WTC11 (cell line): ENCODE measurements at regions not wholly inside any gene's neighbourhood (a gene's known extent, or its start where the extent isn't known, plus 50 kb on each side); places are given as distances from the start of the nearest gene placed in this dataset.
"Not testable (repeated sequence)": the region's sequence is repeated elsewhere in the genome, so short reads cannot be mapped to it uniquely, and the experiment has no call there.

Experiments
- ATAC-seq: fragments of 200-7000 bp; cut with Tn5 transposase; 2 replicates; pipeline ENCODE4 v1.10.0; 2021; ENCODE audit warnings: mild to moderate bottlenecking, moderate library complexity
- CTCF ChIA-PET: fragments of 300-600 bp; sonication (Branson Sonifier 250); formaldehyde crosslinking; loops from one replicate; lab custom pipeline; 2021; ENCODE audit warnings: antibody characterized with exemption; lab: Charles Lee
- POLR2A ChIA-PET: fragments of 350-600 bp; sonication (Branson Sonifier 250); formaldehyde crosslinking; loops from one replicate; lab custom pipeline; 2021; ENCODE audit warnings: antibody characterized with exemption; lab: Charles Lee
- DNase-seq: peaks from one replicate; pipeline ENCODE4 v3.0.0; 2021; ENCODE audit warnings: low spot score
- H3K27ac Mint-ChIP-seq: 2 replicates; pipeline ENCODE4 v1.8.0; 2021; ENCODE audit warnings: mixed read lengths
- H3K27me3 Mint-ChIP-seq: 2 replicates; pipeline ENCODE4 v1.8.0; 2021; ENCODE audit warnings: low read depth, mild to moderate bottlenecking, moderate library complexity, mixed read lengths
- H3K36me3 Mint-ChIP-seq: 2 replicates; pipeline ENCODE4 v1.8.0; 2021; ENCODE audit warnings: mixed read lengths
- H3K4me1 Mint-ChIP-seq: 2 replicates; pipeline ENCODE4 v1.8.0; 2022; ENCODE audit warnings: mixed read lengths
- H3K4me3 Mint-ChIP-seq: 2 replicates; pipeline ENCODE4 v1.8.0; 2021; ENCODE audit warnings: mild to moderate bottlenecking, moderate library complexity, mixed read lengths
- H3K9me3 Mint-ChIP-seq: 2 replicates; pipeline ENCODE4 v1.8.0; 2021; ENCODE audit warnings: mixed read lengths
- FOXK1 ChIP-seq: sonication (generic); formaldehyde crosslinking; IDR thresholded peaks from 2 replicates; pipeline ENCODE4 v1.8.0; 2022; ENCODE audit warnings: mild to moderate bottlenecking, moderate library complexity, missing genetic modification reagents
- MXD4 ChIP-seq: fragments of 250-450 bp; sonication (Bioruptor Pico); IDR thresholded peaks from 2 replicates; pipeline ENCODE4 v1.8.0; 2021; ENCODE audit warnings: mild to moderate bottlenecking, moderate library complexity, borderline replicate concordance
- OVOL2 ChIP-seq: fragments of 250-450 bp; sonication (Bioruptor Pico); IDR thresholded peaks from 2 replicates; pipeline ENCODE4 v1.9.0; 2021; ENCODE audit warnings: mild to moderate bottlenecking, borderline replicate concordance
- PRRX2 ChIP-seq: fragments of 250-450 bp; sonication (Bioruptor Pico); IDR thresholded peaks from 2 replicates; pipeline ENCODE4 v1.8.0; 2021; ENCODE audit warnings: mild to moderate bottlenecking
- TCF7 ChIP-seq: sonication (generic); formaldehyde crosslinking; IDR thresholded peaks from 2 replicates; pipeline ENCODE4 v1.8.0; 2022; ENCODE audit warnings: mild to moderate bottlenecking, low read depth, missing genetic modification reagents, moderate library complexity
- TEAD1 ChIP-seq: sonication (generic); formaldehyde crosslinking; IDR thresholded peaks from 2 replicates; pipeline ENCODE4 v1.8.0; 2022; ENCODE audit warnings: mild to moderate bottlenecking, missing genetic modification reagents
- ZNF416 ChIP-seq: fragments of 250-450 bp; sonication (Bioruptor Pico); IDR thresholded peaks from 2 replicates; pipeline ENCODE4 v1.9.0; 2021; ENCODE audit warnings: mild to moderate bottlenecking, inconsistent platforms
- TF ChIP-seq, protein P1 (sequence below): sonication (generic); formaldehyde crosslinking; IDR thresholded peaks from 2 replicates; pipeline ENCODE4 v1.8.0; 2023; ENCODE audit warnings: missing genetic modification reagents, mild to moderate bottlenecking, borderline replicate concordance
- TF ChIP-seq, protein P2 (sequence below): fragments of 250-450 bp; sonication (Bioruptor Pico); IDR thresholded peaks from 2 replicates; pipeline ENCODE4 v1.9.0; 2021; ENCODE audit warnings: mild to moderate bottlenecking, borderline replicate concordance

DNA sequence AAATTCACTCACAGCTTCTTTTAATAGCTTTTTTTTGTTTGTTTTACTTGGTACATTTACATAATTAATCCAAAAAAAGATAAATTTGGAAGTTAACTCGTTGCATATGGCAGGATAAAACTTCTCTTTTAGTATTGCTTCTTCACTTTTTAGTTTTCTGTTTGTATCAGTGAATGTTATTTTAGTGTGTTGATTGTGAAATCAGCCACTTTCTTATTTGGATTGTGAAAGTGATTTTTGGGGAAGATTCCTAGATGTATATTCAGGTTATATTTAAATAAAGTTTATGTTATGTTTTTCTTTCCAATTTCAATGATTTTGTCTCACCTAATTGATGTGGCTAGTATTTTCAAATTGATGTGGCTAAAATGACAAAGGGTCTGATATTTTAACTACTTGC lies 693.9 kb upstream of the MGAT4C start (continued):
- TF ChIP-seq PRRX2 (CRISPR knock-in tag) = no peak
- TF ChIP-seq, all 79 proteins: peak for 0

DNA sequence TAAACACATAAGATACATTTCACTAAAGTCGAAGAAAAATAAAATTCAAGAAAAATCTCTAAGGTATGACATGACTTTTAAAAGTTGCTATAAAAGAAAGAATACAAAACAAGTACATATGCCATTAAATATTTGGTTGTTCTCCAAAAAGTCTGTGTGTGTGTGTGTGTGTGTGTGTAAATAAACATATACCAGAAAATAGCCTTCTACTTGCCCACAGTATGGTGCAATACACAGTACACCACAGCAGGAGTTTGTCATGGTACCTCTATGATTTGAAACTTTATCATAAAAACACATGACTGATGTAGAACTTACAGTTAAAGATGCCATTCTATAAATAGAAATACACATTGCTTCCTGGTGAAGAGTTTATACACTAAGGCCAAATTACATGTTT lies 692.7 kb upstream of the MGAT4C start:
- TF ChIP-seq FOXK1 (no peak), MXD4 (no peak), ZNF416 (no peak), TCF7 (no peak)
- ATAC-seq (no peak), DNase-seq (no peak)
- no peaks in the 10 kb centered on the region for H3K27me3 Mint-ChIP-seq
- no peak overlapping the region for H3K27ac Mint-ChIP-seq
- peaks cover 56% of the 10 kb centered on the region for H3K4me1 Mint-ChIP-seq
- H3K4me3 Mint-ChIP-seq = no peak overlapping the region
- ChIA-PET POLR2A (no interaction called here), CTCF (no interaction called here)
- no peaks in the 10 kb centered on the region for H3K9me3 Mint-ChIP-seq
- no peaks in the 10 kb centered on the region for H3K36me3 Mint-ChIP-seq

DNA sequence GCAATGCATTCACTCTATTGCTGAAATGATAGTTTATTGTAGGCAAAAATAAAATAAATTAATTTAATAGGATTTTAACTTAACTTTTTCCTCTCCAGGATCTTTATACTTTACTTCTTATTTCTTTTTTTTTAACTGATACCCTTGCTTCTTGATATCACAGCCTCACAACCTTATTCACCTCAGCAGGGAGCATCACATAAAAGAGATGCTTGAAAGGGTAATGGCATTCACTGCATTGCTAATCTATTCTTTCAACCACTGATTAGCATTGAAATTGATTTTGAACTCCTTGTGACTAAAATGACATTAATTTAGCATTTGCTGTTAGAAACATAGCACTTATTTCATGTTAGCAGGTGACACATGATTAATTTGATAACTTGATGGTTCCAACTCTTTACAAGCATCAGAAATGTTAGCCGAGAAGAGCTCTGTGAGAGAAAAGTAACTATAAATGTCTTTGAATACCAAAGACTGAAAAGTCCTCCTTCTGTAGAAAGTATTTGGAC lies 689.5 kb upstream of the MGAT4C start:
- peak overlapping the region; percentile 98 for H3K27ac Mint-ChIP-seq
- POLR2A ChIA-PET = no interaction called here
- peaks cover 13% of the 10 kb centered on the region for H3K36me3 Mint-ChIP-seq
- peak overlapping the region; percentile 46 for H3K4me3 Mint-ChIP-seq
- DNase-seq (no peak), ATAC-seq (peak; percentile 67)
- H3K4me1 Mint-ChIP-seq = peaks cover 76% of the 10 kb centered on the region
- peaks cover 17% of the 10 kb centered on the region; the same call in 1 of the 2 replicates for H3K9me3 Mint-ChIP-seq
- CTCF ChIA-PET = no interaction called here
- peaks cover 4% of the 10 kb centered on the region for H3K27me3 Mint-ChIP-seq
- TF ChIP-seq, protein P1, sequence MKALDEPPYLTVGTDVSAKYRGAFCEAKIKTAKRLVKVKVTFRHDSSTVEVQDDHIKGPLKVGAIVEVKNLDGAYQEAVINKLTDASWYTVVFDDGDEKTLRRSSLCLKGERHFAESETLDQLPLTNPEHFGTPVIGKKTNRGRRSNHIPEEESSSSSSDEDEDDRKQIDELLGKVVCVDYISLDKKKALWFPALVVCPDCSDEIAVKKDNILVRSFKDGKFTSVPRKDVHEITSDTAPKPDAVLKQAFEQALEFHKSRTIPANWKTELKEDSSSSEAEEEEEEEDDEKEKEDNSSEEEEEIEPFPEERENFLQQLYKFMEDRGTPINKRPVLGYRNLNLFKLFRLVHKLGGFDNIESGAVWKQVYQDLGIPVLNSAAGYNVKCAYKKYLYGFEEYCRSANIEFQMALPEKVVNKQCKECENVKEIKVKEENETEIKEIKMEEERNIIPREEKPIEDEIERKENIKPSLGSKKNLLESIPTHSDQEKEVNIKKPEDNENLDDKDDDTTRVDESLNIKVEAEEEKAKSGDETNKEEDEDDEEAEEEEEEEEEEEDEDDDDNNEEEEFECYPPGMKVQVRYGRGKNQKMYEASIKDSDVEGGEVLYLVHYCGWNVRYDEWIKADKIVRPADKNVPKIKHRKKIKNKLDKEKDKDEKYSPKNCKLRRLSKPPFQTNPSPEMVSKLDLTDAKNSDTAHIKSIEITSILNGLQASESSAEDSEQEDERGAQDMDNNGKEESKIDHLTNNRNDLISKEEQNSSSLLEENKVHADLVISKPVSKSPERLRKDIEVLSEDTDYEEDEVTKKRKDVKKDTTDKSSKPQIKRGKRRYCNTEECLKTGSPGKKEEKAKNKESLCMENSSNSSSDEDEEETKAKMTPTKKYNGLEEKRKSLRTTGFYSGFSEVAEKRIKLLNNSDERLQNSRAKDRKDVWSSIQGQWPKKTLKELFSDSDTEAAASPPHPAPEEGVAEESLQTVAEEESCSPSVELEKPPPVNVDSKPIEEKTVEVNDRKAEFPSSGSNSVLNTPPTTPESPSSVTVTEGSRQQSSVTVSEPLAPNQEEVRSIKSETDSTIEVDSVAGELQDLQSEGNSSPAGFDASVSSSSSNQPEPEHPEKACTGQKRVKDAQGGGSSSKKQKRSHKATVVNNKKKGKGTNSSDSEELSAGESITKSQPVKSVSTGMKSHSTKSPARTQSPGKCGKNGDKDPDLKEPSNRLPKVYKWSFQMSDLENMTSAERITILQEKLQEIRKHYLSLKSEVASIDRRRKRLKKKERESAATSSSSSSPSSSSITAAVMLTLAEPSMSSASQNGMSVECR (CRISPR knock-in tag) = no peak
- TF ChIP-seq OVOL2 (CRISPR knock-in tag) = no peak

DNA sequence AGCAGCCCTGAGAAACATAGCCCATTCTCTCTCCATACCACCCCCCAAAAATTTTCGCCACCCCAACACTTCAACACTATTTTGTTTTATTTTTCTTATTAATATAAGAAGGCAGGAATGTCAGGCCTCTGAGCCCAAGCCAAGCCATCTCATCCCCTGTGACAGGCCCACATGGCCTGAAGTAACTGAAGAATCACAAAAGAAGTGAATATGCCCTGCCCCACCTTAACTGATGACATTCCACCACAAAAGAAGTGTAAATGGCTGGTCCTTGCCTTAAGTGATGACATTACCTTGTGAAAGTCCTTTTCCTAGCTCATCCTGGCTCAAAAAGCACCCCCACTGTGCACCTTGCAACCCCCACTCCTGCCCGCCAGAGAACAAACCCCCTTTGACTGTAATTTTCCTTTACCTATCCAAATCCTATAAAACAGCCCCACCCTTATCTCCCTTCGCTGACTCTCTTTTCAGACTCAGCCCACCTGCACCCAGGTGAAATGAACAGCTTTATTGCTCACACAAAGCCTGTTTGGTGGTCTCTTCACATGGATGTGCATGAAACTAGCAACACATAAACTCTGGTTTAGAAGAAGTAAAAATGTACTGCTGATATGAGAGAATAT lies 688.1 kb upstream of the MGAT4C start:
- Mint-ChIP-seq H3K9me3 (peaks cover 29% of the 10 kb centered on the region), H3K27ac (peak overlapping the region; percentile 94), H3K4me3 (peak overlapping the region; percentile 29), H3K4me1 (peaks cover 74% of the 10 kb centered on the region), H3K36me3 (peaks cover 26% of the 10 kb centered on the region)
- ATAC-seq = peak; percentile 48; the same call in 1 of the 2 replicates
- CTCF ChIA-PET, POLR2A ChIA-PET, DNase-seq, H3K27me3 Mint-ChIP-seq: not testable (repeated sequence)
- TF ChIP-seq TEAD1 (CRISPR knock-in tag) = peak; percentile 64; the same call in 1 of the 2 replicates
- TF ChIP-seq, protein P2, sequence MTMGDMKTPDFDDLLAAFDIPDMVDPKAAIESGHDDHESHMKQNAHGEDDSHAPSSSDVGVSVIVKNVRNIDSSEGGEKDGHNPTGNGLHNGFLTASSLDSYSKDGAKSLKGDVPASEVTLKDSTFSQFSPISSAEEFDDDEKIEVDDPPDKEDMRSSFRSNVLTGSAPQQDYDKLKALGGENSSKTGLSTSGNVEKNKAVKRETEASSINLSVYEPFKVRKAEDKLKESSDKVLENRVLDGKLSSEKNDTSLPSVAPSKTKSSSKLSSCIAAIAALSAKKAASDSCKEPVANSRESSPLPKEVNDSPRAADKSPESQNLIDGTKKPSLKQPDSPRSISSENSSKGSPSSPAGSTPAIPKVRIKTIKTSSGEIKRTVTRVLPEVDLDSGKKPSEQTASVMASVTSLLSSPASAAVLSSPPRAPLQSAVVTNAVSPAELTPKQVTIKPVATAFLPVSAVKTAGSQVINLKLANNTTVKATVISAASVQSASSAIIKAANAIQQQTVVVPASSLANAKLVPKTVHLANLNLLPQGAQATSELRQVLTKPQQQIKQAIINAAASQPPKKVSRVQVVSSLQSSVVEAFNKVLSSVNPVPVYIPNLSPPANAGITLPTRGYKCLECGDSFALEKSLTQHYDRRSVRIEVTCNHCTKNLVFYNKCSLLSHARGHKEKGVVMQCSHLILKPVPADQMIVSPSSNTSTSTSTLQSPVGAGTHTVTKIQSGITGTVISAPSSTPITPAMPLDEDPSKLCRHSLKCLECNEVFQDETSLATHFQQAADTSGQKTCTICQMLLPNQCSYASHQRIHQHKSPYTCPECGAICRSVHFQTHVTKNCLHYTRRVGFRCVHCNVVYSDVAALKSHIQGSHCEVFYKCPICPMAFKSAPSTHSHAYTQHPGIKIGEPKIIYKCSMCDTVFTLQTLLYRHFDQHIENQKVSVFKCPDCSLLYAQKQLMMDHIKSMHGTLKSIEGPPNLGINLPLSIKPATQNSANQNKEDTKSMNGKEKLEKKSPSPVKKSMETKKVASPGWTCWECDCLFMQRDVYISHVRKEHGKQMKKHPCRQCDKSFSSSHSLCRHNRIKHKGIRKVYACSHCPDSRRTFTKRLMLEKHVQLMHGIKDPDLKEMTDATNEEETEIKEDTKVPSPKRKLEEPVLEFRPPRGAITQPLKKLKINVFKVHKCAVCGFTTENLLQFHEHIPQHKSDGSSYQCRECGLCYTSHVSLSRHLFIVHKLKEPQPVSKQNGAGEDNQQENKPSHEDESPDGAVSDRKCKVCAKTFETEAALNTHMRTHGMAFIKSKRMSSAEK (CRISPR knock-in tag) = peak; percentile 67; the same call in 1 of the 2 replicates
